Dermis blood vessel endothelial cell (primary cell): ENCODE measurements at regions not wholly inside any gene's neighbourhood (a gene's known extent, or its start where the extent isn't known, plus 50 kb on each side); places are given as distances from the start of the nearest gene placed in this dataset.

Experiments
- DNase-seq: peaks from one replicate; pipeline ENCODE4 v3.0.0; 2010

DNA sequence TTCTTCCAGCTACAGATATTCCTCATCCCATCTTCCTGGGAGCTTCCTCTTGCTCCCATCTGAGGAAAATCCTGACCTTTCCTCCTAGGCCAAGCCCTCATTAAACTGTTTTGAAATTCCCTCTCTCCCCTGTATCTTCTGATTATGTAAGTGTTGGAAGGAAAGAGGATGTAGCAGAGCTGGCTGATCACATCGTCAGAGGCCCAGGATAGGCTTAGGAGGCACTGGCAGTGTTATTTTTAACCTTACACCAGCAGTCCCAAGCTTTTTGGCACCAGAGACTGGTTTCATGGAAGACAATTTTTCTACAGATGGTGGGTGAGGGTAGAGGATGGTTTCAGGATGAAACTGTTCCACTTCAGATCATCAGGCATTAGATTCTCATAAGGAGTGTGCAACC, 630.4 kb downstream of the EPHA4 start:
- DNase-seq: no peak

DNA sequence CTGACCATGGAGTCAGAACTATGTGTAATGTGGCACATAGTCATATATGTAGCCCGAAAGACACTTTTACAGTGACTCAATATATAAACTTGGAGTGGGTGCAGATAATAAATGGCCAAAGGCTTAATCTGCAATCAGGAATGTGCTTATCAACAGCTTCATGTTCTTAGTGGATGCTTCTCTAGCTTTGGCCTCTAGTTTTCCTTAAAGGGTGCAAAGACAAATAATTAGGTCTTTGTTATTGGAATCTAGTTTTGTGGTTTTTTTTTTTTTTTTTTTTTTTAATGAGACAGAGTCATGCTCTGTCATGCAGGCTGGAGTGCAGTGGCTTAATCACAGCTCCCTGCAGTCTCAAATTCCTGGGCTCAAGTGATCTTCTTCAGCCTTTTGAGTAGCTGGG, 625.6 kb downstream of the EPHA4 start:
- DNase-seq: no peak

DNA sequence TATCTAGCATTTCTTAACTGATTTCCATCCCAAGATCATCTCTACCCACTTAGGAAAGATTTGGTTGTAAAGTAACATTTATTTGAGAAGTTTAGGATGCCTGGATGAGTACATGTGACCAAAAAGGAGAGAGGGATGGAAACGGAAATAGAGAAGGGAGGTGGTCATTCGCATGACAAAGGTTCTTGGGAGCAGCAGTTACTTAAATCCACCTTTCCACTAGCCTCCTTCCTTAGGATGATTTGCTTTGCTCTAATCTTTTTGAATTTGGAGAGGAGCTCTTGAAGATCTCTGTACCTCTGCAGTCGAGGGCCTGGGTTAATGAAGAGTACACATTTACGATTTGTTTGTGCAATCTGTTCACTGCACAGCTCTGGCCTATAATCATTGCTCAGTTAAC, 623.5 kb downstream of the EPHA4 start:
- no peak for DNase-seq

DNA sequence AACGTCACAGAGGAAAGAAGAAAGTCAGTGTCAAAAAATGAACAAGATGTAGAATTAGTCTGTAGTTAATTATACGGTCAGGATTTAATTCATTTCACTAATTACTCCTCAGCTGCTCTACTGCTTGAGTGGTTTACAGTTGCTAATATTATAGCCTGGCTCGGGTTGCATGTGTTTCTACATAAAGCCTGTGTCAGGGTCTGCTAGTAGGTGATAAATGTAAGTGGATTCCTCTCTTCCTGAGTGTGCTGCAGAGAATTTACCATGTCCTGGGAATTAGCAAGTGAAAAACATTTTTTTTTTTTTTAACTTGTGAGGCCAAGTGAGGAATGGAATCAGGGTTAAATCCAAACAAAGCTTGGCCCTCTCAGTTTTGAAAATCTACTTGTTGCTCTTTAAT, 622.6 kb downstream of the EPHA4 start:
- DNase-seq: no peak

DNA sequence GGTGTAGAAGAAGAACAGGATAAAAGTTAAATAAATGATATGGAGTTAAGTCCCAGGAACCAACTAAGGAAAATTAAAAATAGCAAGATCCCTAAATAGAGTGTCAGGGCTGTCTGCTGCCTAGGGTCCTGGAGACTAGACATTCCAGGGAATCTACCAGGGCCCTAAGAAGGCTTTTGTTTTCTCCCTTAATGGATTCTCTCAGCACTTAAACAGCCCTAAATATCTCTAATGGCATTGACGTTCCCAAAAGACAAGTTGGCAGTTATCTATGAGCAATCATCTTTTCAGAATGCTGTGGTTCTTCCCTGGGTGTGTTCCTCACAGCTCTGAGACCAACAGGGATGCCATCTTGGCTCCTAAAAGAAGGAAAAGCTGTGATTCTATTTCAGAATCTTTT, 616.3 kb downstream of the EPHA4 start:
- no peak for DNase-seq

DNA sequence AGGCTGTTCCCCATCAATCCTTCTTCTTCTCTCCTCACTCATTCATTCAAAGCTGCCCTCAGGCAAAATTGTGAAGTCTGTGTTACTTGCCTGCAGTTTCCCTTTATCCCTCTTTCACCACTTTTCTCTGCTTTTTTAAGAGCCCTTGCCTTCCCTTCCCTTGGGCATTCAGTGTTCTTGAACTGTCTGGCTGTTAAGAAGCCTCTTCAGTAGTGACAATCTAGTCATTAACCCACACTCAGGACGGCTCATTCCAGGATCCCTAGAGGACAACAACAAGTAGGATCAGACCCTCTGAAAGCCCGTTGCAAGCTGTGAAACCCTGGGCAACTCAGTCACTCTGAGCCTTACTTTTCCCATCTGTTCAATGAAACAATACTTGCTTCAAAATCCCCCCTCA, 615.7 kb downstream of the EPHA4 start:
- DNase-seq: no peak

- no peak for DNase-seq
Measured at GRCh38 chr2:220959391-220959802, 612.7 kb downstream of the EPHA4 start.

DNA sequence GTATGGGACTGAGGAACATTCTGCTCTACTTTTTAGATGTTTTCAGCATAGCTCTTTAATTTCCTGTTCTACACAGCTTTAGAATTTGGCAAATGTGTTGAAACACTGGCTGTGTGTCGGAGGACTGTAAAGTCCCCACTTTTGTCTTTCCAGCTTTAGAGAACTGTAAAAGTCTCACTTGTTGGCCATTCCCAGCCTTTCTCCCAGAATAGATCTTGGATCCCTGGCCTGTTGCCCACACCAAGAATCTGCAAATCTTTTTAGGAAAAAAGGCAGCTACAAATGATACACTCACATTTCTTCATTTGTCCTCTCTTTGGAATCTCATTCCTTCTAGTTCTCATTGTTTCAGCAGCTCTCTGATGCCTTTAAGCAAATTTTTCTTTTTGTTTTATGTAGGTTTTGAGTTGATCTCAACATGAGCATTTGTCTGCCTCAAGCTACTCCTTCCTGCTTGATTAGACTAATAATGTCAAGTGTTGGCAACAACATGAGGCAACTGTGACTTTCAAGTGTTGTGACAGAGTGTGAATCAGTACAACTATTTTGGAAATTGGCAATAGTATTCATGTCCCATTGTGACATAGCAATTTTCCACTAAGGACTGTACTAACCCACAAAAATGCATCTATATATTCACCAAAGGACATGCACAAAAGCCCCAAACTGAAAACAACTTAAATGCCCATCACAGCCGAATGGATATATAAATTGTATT, 610.8 kb downstream of the EPHA4 start:
- DNase-seq: no peak

- no peak for DNase-seq
Measured at GRCh38 chr2:220962556-220962955, 609.5 kb downstream of the EPHA4 start.

DNA sequence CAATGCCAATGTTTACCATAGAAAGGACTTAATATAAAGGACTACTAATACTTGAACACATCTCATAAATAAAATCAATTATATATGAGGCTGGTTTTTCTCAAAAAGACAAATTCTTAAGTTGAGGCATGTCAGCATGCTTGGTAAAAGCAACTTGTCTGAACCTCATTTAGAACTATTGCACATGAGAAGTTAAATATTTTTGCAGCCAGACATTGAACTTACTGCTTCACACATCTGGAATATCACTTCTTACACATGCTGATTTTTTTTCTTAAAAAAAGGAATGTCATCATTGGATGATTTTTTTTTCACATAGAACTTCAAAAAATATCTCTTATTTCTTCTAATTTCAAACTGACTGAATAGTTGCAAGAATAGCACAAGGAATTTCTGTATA, 609.0 kb downstream of the EPHA4 start:
- DNase-seq: no peak

DNA sequence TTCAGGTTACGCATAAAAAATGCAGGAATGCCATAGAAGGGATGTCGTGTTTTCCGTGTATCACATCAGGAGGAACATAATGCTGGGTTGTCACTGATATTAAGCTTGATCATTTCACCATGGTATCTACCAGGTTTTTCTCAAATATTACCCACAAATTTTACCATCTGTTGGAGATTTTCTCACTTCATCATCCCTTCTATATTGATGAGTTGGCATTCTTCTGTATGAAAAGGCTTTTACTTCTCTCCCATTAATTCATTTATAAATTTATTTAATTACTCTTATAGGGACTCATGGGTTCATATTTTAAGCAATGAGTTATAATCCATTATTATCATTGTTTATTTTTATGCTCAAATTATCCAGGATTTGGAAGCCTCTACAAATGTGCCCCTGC, 608.2 kb downstream of the EPHA4 start:
- DNase-seq: no peak

- DNase-seq: no peak
Measured at GRCh38 chr2:220966636-220967035, 605.5 kb downstream of the EPHA4 start.

DNA sequence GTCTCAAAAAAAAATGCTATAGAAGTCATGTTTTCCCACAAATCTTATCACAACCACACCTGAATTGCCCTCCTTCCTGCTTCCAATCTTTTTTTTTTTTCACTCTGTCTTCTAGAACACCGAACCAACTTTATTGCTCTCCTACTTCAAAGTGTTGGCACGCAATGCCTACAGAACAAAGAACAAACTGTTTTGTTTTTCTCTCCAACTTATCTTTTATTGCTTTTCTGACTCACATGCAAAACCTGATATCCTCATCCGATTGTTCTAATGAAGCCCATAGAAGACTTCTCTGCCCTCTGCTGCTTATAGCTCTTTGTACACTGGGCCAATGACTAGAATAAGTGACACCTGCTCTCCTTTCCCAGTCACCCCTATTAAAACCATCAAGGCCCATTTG, 602.8 kb downstream of the EPHA4 start:
- no peak for DNase-seq

DNA sequence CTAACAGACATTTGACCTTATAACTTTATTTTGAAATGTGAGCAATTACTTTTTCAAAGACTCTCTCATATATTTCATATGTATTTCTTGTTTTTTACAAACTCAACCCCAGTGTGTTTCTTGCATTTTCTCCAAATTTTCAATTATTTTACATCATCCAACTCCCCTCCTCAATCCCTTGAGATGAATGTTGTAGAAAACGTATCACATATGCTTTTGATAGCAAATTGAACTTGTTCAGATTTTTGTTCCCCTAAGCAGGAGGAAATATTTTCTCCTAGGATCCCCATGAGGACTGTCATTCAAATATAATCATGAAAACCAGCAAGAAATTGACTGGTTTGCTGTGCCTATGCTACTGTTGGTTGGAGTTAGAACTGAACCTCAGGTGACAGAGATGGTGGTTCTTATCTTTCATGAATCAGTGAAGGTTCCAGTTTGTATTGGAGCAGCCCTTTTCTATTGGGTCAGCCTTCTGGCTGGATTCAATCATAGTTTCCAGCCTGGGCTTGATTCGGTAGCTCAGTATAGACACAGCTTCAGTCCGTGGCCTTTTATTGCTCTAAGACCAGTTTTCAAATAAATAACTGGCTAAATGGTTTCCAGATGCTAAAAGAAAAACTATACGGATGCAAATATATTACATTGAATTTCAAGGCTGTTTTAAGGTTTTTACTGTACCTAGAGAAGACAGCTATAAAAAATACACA, 591.0 kb downstream of the EPHA4 start:
- no peak for DNase-seq

DNA sequence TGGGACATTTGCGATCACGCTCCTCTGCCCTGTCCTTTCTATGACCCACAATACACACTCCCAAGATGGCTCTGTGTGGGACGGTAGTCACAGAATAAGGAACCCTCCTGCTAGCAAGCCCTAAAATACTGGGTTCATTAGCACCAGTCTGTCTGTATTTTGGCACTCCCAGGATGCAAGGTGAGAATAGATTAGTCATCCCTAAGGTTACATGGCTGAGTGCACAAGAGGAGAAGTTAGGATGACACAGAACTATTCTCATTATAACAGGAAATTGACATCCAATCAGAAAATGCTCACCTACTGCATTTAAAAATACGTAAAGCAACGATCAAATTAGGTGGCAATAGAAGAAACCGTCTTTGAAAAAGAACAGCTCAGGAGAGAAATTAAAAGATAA, 590.2 kb downstream of the EPHA4 start:
- DNase-seq: no peak

DNA sequence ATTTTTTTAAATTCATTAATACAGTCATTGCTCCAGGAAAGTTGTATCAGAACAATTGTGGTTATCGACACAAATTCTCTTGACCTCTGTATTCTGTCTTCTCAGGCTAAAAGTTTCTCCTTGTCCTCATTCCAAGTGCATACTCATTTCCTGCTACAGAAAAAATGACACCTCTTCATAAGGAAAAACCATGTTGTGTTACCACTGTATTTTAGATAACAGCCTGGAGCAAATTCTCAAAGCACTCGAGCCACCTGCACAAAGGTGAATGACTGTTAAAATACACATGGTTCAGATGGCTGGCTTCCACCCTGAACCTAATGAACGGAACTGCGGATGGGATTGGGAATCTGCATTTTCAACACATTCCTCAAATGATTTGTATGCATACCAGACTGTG, 586.5 kb downstream of the EPHA4 start:
- DNase-seq: no peak

DNA sequence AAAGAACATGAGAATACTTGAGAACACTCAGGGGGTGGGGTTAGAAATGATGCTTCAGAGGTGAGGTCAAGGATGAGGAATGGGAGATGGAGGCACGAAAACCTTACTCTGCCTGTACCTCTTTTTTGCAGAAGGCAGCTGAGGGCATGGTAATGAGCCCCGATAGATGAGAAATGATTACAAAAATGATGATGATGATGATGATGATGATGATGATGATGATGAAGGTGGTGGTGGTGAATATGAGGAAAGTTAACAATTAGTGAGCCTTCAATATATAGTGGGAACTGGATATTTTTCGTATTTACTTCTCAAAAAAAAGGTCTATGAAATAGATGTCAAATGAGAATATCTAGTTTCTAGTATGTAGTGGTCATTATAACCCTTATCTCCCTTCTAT, 584.3 kb downstream of the EPHA4 start:
- no peak for DNase-seq

GRCh38 chr2:220991972-220992371, 580.1 kb downstream of the EPHA4 start:
- DNase-seq: no peak

DNA sequence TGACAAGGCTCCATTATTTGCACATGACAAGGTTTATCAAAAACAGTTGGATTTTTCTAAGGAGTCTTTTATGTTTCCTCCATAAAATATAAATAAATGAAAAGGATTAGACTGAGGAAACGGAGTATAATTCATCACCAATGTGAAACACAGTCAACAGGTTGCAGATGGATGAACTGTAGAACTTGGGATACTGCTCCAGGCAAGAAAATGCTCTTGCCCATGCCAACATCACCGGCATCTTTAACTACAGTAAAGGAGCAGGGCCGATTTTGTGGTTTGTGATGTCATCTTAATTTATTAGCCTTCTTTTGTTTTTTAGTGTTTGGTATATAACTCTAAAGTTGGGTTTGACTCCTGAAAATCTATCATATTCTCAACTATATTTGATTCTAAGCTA, 577.3 kb downstream of the EPHA4 start:
- no peak for DNase-seq

- no peak for DNase-seq
Measured at GRCh38 chr2:220995581-220995980, 576.5 kb downstream of the EPHA4 start.

DNA sequence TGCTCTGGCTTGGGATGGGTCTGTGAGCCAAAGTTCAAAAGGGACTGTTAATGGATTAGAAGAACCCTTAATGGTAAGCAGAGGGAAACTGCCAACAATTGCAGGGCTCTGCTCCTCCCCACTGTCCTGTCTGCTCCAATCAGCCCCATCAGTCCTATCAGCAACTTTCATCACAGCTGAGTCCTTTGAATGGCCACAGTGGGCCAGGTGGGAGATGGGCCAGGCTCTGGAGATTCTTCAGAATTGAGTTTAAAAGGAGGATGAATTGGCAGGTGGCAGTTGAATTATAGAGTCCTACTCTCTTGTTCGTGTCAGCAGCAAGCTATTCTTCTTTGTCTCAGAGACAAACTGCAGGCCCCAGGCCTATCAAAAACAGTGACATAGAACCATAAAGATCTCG, 573.9 kb downstream of the EPHA4 start:
- DNase-seq: no peak

GRCh38 chr2:220999356-220999755, 572.7 kb downstream of the EPHA4 start:
- DNase-seq: no peak

DNA sequence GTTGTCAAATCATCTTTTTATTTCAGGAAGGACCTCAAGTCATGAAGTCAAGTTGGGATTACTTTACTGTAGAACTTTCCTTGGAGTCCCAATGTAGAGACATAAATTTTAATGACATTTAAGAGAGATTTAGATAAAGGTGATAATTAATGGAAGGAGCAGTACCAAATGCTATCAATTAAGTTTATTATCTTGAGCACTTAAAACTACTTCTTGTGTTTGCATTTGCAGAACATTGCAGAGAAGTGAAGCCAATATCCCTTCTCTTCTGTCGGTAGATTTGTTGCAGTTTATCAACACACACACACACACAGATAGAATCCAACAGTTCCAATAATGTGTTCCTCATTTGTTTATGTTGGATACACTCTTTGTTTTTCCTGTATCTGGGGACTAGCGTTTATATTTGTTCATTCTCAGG, 570.7 kb downstream of the EPHA4 start:
- DNase-seq: no peak

DNA sequence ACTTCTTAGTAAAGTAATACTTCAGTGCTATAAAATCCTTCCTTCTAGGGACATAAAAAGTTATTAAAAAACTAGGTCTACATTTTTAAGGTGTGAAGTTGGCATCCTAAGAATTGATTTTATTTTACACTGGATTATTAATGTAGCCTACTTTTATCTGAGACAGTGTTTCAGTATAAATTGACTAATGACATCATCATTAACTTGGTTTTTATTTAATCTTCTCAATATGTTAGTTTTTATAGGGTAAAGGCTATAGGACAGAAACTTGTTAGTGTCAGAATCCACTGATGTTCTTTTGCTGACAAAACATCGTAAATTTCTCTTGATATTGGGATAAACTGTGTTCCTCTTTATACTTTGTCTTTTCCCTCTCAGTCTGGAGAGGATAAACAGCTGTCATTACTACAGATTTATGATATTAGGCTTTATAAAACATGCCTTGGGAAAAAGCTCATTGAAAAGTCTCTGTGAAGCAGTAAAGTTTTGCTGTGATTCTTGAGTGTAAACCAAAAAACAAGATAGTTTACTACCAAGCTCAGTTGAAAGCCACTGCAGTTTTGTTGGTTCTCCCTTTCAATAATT, 569.9 kb downstream of the EPHA4 start:
- no peak for DNase-seq
